ENCODE measurements at regions not wholly inside any gene's neighbourhood (a gene's known extent, or its start where the extent isn't known, plus 50 kb on each side); places are given as distances from the start of the nearest gene placed in this dataset.

- no peak for DNase-seq
Observed at GRCh38 chr12:24025153-24025798, 75.8 kb upstream of the SOX5 start.

- DNase-seq = no peak
Observed at GRCh38 chr12:24023081-24023480, 73.6 kb upstream of the SOX5 start.

- no peak for DNase-seq
Observed at GRCh38 chr12:24021164-24021502, 71.7 kb upstream of the SOX5 start.

- no peak for DNase-seq
Observed at GRCh38 chr12:24020397-24021163, 71.1 kb upstream of the SOX5 start.

- DNase-seq = no peak
Observed at GRCh38 chr12:24015833-24016160, 66.3 kb upstream of the SOX5 start.

- no peak for DNase-seq
Observed at GRCh38 chr12:24014915-24015832, 65.7 kb upstream of the SOX5 start.

GRCh38 chr12:24014240-24014639, 64.8 kb upstream of the SOX5 start:
- DNase-seq = no peak

GRCh38 chr12:24012528-24012927, 63.1 kb upstream of the SOX5 start:
- no peak for DNase-seq

GRCh38 chr12:24011927-24012507, 62.5 kb upstream of the SOX5 start:
- DNase-seq = no peak

GRCh38 chr12:24008166-24008565, 58.7 kb upstream of the SOX5 start:
- DNase-seq = no peak

Data from AML-193 (cell line).